Colonic mucosa (tissue), 4 donors: ENCODE measurements at regions not wholly inside any gene's neighbourhood (a gene's known extent, or its start where the extent isn't known, plus 50 kb on each side); places are given as distances from the start of the nearest gene placed in this dataset.

Source experiments
- DNase-seq: peaks from one replicate; pipeline ENCODE4 v3.0.0-alpha.2; 2020
- H3K27ac ChIP-seq: fragments of 200-600 bp; one replicate; pipeline ENCODE4 v1.8.0; 2021
- H3K27me3 ChIP-seq: fragments of 200-600 bp; one replicate; pipeline ENCODE4 v1.8.0; 2021
- H3K36me3 ChIP-seq: fragments of 200-600 bp; one replicate; pipeline ENCODE4 v1.8.0; 2021
- H3K4me1 ChIP-seq: fragments of 200-600 bp; one replicate; pipeline ENCODE4 v1.8.0; 2021; ENCODE audit warnings: mild to moderate bottlenecking
- H3K4me3 ChIP-seq: fragments of 200-600 bp; one replicate; pipeline ENCODE4 v1.8.0; 2021
- H3K9ac ChIP-seq, 2 donors: one replicate each; pipeline ENCODE4 v1.7.0; 2013; ENCODE audit warnings: control low read depth in 2 of 2, low read depth in 2 of 2, low read length in 2 of 2
- H3K9me3 ChIP-seq: fragments of 200-600 bp; one replicate; pipeline ENCODE4 v1.8.0; 2021
- CTCF ChIP-seq: fragments of 200-600 bp; IDR thresholded peaks from one replicate; pipeline ENCODE4 v1.8.0; 2022; ENCODE audit warnings: antibody characterized with exemption, mild to moderate bottlenecking
- intact Hi-C: fragments of 100-400 bp; cut with DNase I; formaldehyde crosslinking; loops from one replicate; pipeline ENCODE4 v1.14.1; 2022
- donor health status: healthy.
- donor health status: DM: no; HTN: no; CAD: no.
- donor health status: DM: no; HTN: no; CAD: no.

- H3K27ac ChIP-seq = no peak overlapping the region
- no peak for TF ChIP-seq CTCF
- no peak overlapping the region for H3K4me3 ChIP-seq
- no peaks in the 10 kb centered on the region for H3K4me1 ChIP-seq
- intact Hi-C loops = no loop called here
- no peaks in the 10 kb centered on the region for H3K27me3 ChIP-seq
- DNase-seq = no peak
- H3K36me3 ChIP-seq = no peaks in the 10 kb centered on the region
- H3K9me3 ChIP-seq = no peaks in the 10 kb centered on the region
- no peak overlapping the region for H3K9ac ChIP-seq
Observed at GRCh38 chr11:69394869-69395246, 86.6 kb upstream of the LINC01488 start.

GRCh38 chr11:69395287-69395686, 86.2 kb upstream of the LINC01488 start:
- Histone ChIP-seq H3K4me1 (no peaks in the 10 kb centered on the region), H3K9me3 (no peaks in the 10 kb centered on the region), H3K36me3 (no peaks in the 10 kb centered on the region), H3K27me3 (no peaks in the 10 kb centered on the region), H3K9ac (no peak overlapping the region), H3K27ac (no peak overlapping the region), H3K4me3 (no peak overlapping the region)
- intact Hi-C loops = no loop called here
- no peak for TF ChIP-seq CTCF
- DNase-seq = no peak

GRCh38 chr11:69396051-69396947, 85.2 kb upstream of the LINC01488 start:
- no peak overlapping the region for H3K27ac ChIP-seq
- H3K27me3 ChIP-seq = no peaks in the 10 kb centered on the region
- DNase-seq = no peak
- no peaks in the 10 kb centered on the region for H3K9me3 ChIP-seq
- H3K9ac ChIP-seq = no peak overlapping the region
- H3K4me3 ChIP-seq = no peak overlapping the region
- no peaks in the 10 kb centered on the region for H3K4me1 ChIP-seq
- intact Hi-C loops = no loop called here
- TF ChIP-seq CTCF = no peak
- H3K36me3 ChIP-seq = no peaks in the 10 kb centered on the region

- H3K9me3 ChIP-seq = no peaks in the 10 kb centered on the region
- TF ChIP-seq CTCF = no peak
Observed at GRCh38 chr11:69396948-69397307, 84.5 kb upstream of the LINC01488 start.

GRCh38 chr11:69397732-69398131, 83.7 kb upstream of the LINC01488 start:
- DNase-seq = no peak
- TF ChIP-seq CTCF = no peak
- Histone ChIP-seq H3K4me1 (no peaks in the 10 kb centered on the region), H3K36me3 (no peaks in the 10 kb centered on the region), H3K9ac (no peak overlapping the region), H3K27me3 (no peaks in the 10 kb centered on the region), H3K9me3 (no peaks in the 10 kb centered on the region), H3K27ac (no peak overlapping the region), H3K4me3 (no peak overlapping the region)
- intact Hi-C loops = no loop called here

More at GRCh38 chr11:69396948-69397307, 84.5 kb upstream of the LINC01488 start:
- no peak overlapping the region for H3K9ac ChIP-seq
- no peak for DNase-seq
- no peaks in the 10 kb centered on the region for H3K36me3 ChIP-seq
- H3K4me1 ChIP-seq = no peaks in the 10 kb centered on the region
- H3K27ac ChIP-seq = no peak overlapping the region
- H3K4me3 ChIP-seq = no peak overlapping the region
- intact Hi-C loops = no loop called here
- H3K27me3 ChIP-seq = no peaks in the 10 kb centered on the region
